ENCODE measurements at regions not wholly inside any gene's neighbourhood (a gene's known extent, or its start where the extent isn't known, plus 50 kb on each side); places are given as distances from the start of the nearest gene placed in this dataset.
A peak's percentile ranks its signal among the peaks of the same experiment; 100 is the strongest.

GRCh38 chr13:68110178-68110768, 880.1 kb upstream of the PCDH9 start:
- H3K27ac ChIP-seq, result no peak overlapping the region
- DNase-seq (ENCODE audit: low read depth, low spot score), result no peak

GRCh38 chr13:68107667-68108066, 877.5 kb upstream of the PCDH9 start:
- H3K27ac ChIP-seq, result no peak overlapping the region
- no peak for DNase-seq (ENCODE audit: low read depth, low spot score)

GRCh38 chr13:68099631-68100030, 869.5 kb upstream of the PCDH9 start:
- peak overlapping the region; percentile 52 for H3K27ac ChIP-seq
- no peak for DNase-seq (ENCODE audit: low read depth, low spot score)

- no peak for DNase-seq (ENCODE audit: low read depth, low spot score)
- no peak overlapping the region for H3K27ac ChIP-seq
These were observed 850.9 kb upstream of the PCDH9 start for GRCh38 chr13:68081061-68081460.

GRCh38 chr13:68078874-68079273, 848.7 kb upstream of the PCDH9 start:
- DNase-seq (ENCODE audit: low read depth, low spot score), result no peak
- H3K27ac ChIP-seq, result peak overlapping the region; percentile 60

- H3K27ac ChIP-seq, result peak overlapping the region; percentile 60
- no peak for DNase-seq (ENCODE audit: low read depth, low spot score)
These were observed 848.3 kb upstream of the PCDH9 start for GRCh38 chr13:68078469-68078868.

GRCh38 chr13:68076046-68076445, 845.9 kb upstream of the PCDH9 start:
- no peak overlapping the region for H3K27ac ChIP-seq
- no peak for DNase-seq (ENCODE audit: low read depth, low spot score)

- no peak for DNase-seq (ENCODE audit: low read depth, low spot score)
- H3K27ac ChIP-seq, result no peak overlapping the region
These were observed 836.9 kb upstream of the PCDH9 start for GRCh38 chr13:68066879-68067513.

GRCh38 chr13:68064001-68064770, 834.0 kb upstream of the PCDH9 start:
- H3K27ac ChIP-seq, result no peak overlapping the region
- no peak for DNase-seq (ENCODE audit: low read depth, low spot score)

- no peak for DNase-seq (ENCODE audit: low read depth, low spot score)
- H3K27ac ChIP-seq, result no peak overlapping the region
These were observed 833.0 kb upstream of the PCDH9 start for GRCh38 chr13:68063181-68063580.

- peak overlapping the region; percentile 74 for H3K27ac ChIP-seq
- no peak for DNase-seq (ENCODE audit: low read depth, low spot score)
These were observed 827.7 kb upstream of the PCDH9 start for GRCh38 chr13:68057836-68058235.

- DNase-seq (ENCODE audit: low read depth, low spot score), result peak; percentile 8
These were observed 826.9 kb upstream of the PCDH9 start for GRCh38 chr13:68056816-68057710.

GRCh38 chr13:68051910-68052309, 821.8 kb upstream of the PCDH9 start:
- DNase-seq (ENCODE audit: low read depth, low spot score), result no peak
- H3K27ac ChIP-seq, result no peak overlapping the region

More at GRCh38 chr13:68056816-68057710, 826.9 kb upstream of the PCDH9 start:
- H3K27ac ChIP-seq, result peak overlapping the region; percentile 74

- DNase-seq (ENCODE audit: low read depth, low spot score), result no peak
- H3K27ac ChIP-seq, result no peak overlapping the region
These were observed 820.6 kb upstream of the PCDH9 start for GRCh38 chr13:68050761-68051160.

GRCh38 chr13:68048802-68049359, 818.7 kb upstream of the PCDH9 start:
- no peak for DNase-seq (ENCODE audit: low read depth, low spot score)
- no peak overlapping the region for H3K27ac ChIP-seq

GRCh38 chr13:68047889-68048288, 817.8 kb upstream of the PCDH9 start:
- peak; percentile 5 for DNase-seq (ENCODE audit: low read depth, low spot score)
- H3K27ac ChIP-seq, result no peak overlapping the region

- no peak for DNase-seq (ENCODE audit: low read depth, low spot score)
- no peak overlapping the region for H3K27ac ChIP-seq
These were observed 816.8 kb upstream of the PCDH9 start for GRCh38 chr13:68046903-68047302.

GRCh38 chr13:68030152-68030809, 800.1 kb upstream of the PCDH9 start:
- no peak for DNase-seq (ENCODE audit: low read depth, low spot score)
- no peak overlapping the region for H3K27ac ChIP-seq

- no peak overlapping the region for H3K27ac ChIP-seq
- no peak for DNase-seq (ENCODE audit: low read depth, low spot score)
These were observed 798.6 kb upstream of the PCDH9 start for GRCh38 chr13:68028701-68029100.

GRCh38 chr13:68027306-68027705, 797.2 kb upstream of the PCDH9 start:
- no peak for DNase-seq (ENCODE audit: low read depth, low spot score)
- H3K27ac ChIP-seq, result no peak overlapping the region
